ENCODE measurements at regions not wholly inside any gene's neighbourhood (a gene's known extent, or its start where the extent isn't known, plus 50 kb on each side); places are given as distances from the start of the nearest gene placed in this dataset.

DNA sequence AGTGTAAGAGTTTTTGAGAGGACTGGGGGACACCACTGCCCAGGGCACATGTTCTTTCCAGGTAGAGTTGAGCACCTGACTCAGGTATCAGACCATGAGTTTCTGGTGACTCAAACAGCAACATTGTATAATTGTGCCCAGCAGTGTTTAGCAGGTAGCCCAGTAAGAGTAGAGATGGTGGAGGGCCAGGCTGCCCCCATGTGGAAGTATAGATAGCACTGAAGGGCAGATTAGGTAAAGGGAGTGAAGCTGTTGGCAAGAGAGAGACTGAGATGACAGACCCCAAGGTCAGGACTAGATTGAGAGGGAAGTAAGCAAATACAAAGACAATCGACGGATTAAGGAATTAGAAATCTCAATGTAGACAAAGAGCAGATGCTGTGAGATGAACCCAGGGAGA is 74.6 kb downstream of the TRIM42 start:
- Histone ChIP-seq H3K27ac (no peak overlapping the region), H3K36me3 (no peaks in the 10 kb centered on the region), H3K4me3 (no peak overlapping the region), H3K9me3 (replicated peaks) (no peaks in the 10 kb centered on the region), H3K27me3 (no peaks in the 10 kb centered on the region), H3K4me1 (no peaks in the 10 kb centered on the region)
- no peak for DNase-seq

DNA sequence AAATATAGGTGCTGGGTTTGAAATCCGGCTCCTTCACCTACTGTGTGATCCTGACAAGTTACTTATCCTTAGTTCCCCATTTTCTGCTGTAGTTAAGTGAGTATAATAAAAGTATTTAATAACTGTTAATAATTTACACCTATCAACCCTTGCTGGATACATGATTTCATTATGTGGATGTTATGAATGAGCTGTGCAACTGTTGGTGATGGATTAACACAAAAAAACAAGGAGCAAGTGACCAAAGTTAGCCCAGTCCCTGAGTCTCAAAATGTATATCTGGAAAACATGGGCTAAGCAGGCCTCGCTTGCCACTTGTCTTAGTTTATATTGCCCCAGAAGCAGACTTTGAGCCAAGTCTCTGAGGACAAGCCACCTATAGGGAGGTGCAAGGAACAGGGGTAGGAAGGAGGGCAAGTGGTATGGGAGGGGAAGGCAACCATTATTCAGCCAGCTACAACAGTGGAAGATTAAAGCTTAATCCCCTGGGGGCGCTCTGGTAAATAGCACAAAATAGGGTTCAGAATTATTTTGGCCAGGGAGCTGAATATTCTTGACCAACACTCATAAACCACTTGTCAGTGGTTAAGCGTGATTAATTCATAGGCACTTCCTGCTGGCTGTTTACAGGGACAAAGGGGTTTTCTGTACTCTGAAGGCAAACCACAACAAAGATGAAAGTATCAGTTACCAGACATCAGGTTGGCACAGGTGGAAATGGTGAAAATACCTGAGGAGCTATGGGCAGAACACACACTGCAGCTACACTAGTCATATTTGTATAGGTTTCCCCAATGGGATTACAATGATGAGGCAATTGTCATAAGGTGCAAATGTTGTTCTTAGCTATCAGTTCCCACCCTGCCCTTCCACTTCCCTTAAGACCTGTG is 76.2 kb downstream of the TRIM42 start:
- H3K4me1 ChIP-seq, result no peaks in the 10 kb centered on the region
- H3K4me3 ChIP-seq, result no peak overlapping the region
- no peak for DNase-seq
- no peak overlapping the region for H3K27ac ChIP-seq
- no peaks in the 10 kb centered on the region for H3K36me3 ChIP-seq
- H3K27me3 ChIP-seq, result no peaks in the 10 kb centered on the region
- H3K9me3 ChIP-seq (replicated peaks), result no peaks in the 10 kb centered on the region

DNA sequence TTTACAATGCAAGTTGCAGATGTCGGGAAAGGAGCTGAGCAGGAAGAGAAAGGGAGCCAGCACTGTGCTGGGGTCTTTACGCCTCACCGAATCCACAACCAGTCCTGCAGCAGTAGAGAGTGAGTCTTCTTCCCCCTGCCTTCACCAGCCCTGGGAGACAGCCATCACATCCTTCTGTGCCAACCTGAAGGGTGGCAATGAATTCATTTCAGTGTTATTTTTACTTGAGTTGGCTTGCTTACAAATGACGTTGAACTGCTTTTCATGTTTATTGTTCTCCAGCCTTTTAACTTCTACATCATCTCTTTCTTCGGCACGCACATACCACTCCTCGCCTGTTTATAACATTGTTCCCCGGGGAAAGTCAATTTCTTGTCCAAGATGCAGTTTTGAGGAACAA is 77.1 kb downstream of the TRIM42 start:
- Histone ChIP-seq H3K4me3 (no peak overlapping the region), H3K27ac (no peak overlapping the region), H3K9me3 (replicated peaks) (no peaks in the 10 kb centered on the region), H3K27me3 (no peaks in the 10 kb centered on the region), H3K4me1 (no peaks in the 10 kb centered on the region), H3K36me3 (no peaks in the 10 kb centered on the region)
- no peak for DNase-seq

DNA sequence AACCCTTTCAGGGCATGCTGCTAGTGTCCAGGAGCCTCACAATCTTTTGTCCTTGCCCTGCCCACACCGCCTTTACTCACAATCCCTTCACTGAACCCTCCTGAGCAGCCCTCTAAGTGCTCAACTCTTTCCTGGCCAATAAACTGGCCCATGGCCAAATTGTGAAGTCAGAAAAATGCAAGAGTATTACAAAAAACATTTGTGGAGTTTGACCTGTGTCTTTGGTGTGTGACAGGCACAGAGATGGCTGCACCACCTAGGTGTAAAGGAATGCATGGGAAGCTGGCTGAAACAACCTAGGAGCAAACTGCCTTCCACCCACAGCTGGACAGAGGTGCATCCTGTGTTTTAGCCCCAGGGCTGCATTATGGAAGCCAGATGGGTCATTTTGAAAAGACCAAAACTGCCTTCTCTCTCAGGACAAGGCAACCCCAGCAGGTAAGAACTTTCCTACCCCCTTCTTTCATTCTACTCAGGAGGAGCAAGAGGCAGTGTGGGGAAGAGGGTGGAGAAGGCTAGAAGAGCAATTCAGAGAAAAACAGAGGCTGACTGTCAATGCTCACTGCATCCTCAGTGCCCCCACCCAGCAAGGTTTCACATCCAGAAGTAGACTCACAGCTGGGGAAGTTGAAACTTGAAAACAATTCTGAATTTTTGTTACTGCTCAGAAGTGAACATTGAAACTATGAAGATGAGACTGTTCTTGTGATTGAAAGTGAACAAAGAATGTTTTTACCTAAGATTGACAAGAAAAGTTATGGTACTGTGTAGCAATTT is 78.6 kb downstream of the TRIM42 start:
- H3K4me3 ChIP-seq, result no peak overlapping the region
- H3K36me3 ChIP-seq, result no peaks in the 10 kb centered on the region
- H3K4me1 ChIP-seq, result no peaks in the 10 kb centered on the region
- H3K27me3 ChIP-seq, result no peaks in the 10 kb centered on the region
- no peak overlapping the region for H3K27ac ChIP-seq
- no peaks in the 10 kb centered on the region for H3K9me3 ChIP-seq (replicated peaks)
- DNase-seq, result no peak

DNA sequence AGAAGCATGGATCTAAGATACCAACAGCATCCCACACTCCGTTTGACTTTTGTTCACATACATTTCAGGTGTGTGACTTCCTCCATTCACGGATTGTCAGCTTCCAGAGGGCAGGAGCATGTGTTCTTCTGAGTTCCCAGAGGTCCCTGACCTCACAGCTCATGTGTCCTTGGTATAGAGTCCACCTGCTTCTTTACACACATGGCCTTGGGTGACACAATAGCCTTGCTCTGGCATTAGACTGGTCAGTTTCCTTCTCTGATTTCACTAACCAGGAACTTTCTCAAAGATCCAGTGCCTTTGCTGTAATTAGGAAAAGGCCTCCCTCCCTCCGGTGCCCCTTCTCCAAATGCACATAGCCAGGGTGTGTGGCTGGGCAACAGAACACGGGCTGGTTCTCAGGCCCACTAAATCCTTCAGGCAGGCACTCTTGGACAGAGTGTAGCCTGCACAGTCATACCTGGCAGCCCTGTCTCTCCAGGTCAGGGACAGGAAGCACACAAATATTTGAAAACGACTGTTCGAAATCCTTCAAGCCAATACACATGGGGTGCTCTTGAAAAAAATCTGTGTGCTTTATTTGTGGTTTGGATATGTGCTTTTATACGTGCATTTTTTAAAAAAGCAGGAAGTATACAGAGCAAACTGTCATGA is 81.1 kb downstream of the TRIM42 start:
- Histone ChIP-seq H3K9me3 (replicated peaks) (no peaks in the 10 kb centered on the region), H3K27ac (no peak overlapping the region), H3K36me3 (no peaks in the 10 kb centered on the region), H3K4me1 (no peaks in the 10 kb centered on the region), H3K27me3 (no peaks in the 10 kb centered on the region; the same call in 1 of the 2 replicates), H3K4me3 (no peak overlapping the region)
- DNase-seq, result no peak

DNA sequence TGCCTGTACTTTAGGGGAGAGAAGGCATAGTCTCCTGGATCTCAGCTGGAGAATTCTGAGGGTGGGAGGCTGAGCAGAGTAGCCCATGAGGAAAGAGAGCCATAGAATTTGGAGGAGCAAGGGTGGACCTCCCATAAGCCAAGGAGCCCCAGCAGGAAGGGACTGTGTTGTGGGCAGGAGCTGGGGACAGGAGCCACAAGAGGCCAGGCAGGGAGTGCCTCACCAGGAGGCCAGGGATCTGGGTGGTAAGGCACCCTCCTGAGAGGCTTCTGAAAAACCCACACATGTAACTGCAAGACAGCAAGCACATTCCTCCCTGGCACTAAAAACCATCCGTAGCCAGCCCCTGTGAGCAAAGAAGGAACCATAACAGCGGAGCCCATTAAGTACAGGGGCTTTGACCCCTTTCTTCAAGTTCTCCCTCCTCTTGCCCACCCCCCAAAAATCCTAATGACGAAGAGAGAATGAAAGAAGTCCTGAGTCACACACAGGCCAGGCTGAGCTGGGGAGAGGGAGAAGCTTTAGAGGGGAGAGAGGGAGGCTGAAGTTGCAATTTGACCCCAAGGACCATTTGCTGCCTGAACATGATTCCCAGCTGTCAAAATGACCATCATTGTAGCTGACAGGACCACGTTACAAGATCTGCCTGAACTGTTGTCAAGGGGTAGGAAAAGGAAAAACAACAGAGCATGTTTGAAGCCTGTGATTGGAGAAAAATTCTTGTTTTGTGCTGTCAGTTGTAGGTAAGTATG is 82.6 kb downstream of the TRIM42 start:
- Histone ChIP-seq H3K36me3 (no peaks in the 10 kb centered on the region), H3K4me1 (no peaks in the 10 kb centered on the region), H3K4me3 (no peak overlapping the region), H3K27ac (no peak overlapping the region), H3K9me3 (replicated peaks) (no peaks in the 10 kb centered on the region), H3K27me3 (no peaks in the 10 kb centered on the region; the same call in 1 of the 2 replicates)
- DNase-seq, result peak in 1 of 2 experiments; percentile 22

DNA sequence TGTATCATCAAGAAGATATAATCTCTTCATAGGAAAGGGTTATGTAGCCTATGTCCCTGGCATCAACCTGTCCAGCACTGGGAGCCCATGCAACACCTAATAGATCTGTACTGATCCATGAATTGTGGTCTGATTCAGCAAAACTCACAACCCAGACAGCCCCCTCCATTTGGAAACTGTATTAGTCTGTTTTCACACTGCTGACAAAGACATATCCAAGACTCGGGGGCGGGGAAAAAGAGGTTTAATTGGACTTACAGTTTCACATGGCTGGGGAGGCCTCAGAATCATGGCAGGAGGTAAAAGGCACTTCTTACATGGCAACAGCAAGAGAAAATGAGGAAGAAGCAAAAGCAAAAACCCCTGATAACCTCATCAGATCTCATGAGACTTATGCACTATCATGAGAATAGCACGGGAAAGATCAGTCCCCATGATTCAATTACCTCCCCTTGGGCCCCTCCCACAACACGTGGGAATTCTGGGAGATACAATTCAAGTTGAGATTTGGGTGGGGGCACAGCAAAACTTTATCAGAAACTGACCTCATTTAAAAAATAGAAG is 83.3 kb downstream of the TRIM42 start:
- Histone ChIP-seq H3K4me1 (no peaks in the 10 kb centered on the region), H3K27me3 (no peaks in the 10 kb centered on the region; the same call in 1 of the 2 replicates), H3K36me3 (no peaks in the 10 kb centered on the region), H3K9me3 (replicated peaks) (no peaks in the 10 kb centered on the region), H3K27ac (no peak overlapping the region), H3K4me3 (no peak overlapping the region)
- DNase-seq, result no peak

DNA sequence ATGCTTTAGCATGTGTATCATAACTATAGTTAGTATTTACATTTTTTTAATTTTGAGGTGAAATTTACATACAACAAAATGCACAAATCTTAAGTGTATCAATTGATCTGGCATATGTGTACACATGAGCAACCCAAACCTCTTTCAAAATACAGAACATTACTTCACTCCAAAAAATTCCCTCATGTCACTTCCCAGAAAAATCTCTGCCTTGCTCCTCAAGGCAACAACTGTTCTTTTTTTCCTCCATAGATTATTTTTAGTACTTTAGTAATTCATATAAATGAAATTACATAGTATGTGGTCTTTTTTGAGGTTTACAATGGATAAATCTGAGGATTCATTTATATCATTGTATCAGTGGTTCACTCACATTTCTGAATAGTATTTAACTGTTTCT is 84.9 kb downstream of the TRIM42 start:
- Histone ChIP-seq H3K9me3 (replicated peaks) (no peaks in the 10 kb centered on the region), H3K36me3 (no peaks in the 10 kb centered on the region), H3K27ac (no peak overlapping the region), H3K4me1 (no peaks in the 10 kb centered on the region), H3K27me3 (no peaks in the 10 kb centered on the region; the same call in 1 of the 2 replicates), H3K4me3 (no peak overlapping the region)
- no peak for DNase-seq

DNA sequence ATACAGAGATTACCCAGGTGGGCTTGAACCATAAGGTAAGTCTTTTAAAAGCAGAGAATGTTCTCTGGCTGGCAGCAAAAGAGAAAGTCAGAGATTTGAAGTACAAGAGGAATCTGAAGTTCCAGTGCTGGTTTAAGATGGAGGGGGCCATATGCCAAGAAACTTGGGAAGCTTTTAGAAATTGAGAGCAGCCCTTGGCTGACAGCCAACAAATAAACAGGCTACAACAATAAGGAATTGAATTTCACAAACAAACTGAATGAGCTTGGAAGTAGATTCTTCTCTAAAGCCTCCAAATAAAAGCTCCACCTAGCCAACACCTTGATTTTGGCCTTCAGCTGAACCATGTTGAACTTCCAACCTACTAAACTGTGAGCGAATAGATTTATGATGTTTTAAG is 85.7 kb downstream of the TRIM42 start:
- DNase-seq, result peak in 1 of 2 experiments; percentile 10
- Histone ChIP-seq H3K27me3 (no peaks in the 10 kb centered on the region; the same call in 1 of the 2 replicates), H3K4me3 (no peak overlapping the region), H3K9me3 (replicated peaks) (no peaks in the 10 kb centered on the region), H3K36me3 (no peaks in the 10 kb centered on the region), H3K4me1 (no peaks in the 10 kb centered on the region), H3K27ac (no peak overlapping the region)

DNA sequence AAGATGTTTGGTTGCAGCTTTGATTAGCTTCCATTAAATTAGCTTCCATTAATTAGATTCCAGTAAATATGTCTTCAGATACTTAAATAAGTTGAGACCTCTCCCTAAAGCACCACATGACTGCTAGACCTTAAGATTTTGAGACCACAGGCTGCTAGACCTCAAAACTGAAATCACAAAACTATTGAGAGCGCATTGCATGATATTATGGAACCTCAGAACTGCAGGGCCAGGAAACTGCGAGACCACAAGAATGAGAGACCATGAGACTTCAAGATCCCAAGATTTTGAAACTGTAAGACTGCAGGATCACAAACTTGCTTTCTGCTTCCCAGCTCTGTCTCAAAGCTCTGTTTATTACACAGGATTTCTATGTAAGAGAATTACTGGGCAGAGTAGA is 87.4 kb downstream of the TRIM42 start:
- Histone ChIP-seq H3K27ac (no peak overlapping the region), H3K27me3 (no peaks in the 10 kb centered on the region; the same call in 1 of the 2 replicates), H3K4me1 (no peaks in the 10 kb centered on the region), H3K9me3 (replicated peaks) (no peaks in the 10 kb centered on the region), H3K4me3 (no peak overlapping the region), H3K36me3 (no peaks in the 10 kb centered on the region)
- no peak for DNase-seq

DNA sequence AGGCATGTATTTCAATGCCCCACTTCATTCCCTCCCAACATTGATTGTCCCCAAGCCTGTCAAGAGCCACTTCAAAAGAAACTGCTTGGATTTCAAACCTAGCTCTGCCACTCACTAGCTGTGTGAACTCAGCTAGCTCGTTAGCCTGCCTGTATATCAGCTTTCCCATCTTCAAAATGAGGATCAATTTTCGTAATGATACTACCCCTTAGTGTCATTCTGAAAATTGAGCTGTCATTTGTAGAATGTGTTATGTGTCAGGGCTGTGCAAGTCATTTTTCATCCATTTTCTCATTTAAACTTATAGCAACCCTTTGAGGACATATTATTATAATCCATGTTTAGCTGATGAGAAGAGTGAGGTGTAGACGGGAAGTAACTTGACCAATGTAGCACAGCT is 88.6 kb downstream of the TRIM42 start:
- Histone ChIP-seq H3K4me1 (no peaks in the 10 kb centered on the region), H3K36me3 (no peaks in the 10 kb centered on the region), H3K27me3 (no peaks in the 10 kb centered on the region; the same call in 1 of the 2 replicates), H3K4me3 (no peak overlapping the region), H3K9me3 (replicated peaks) (no peaks in the 10 kb centered on the region), H3K27ac (no peak overlapping the region)
- no peak for DNase-seq

DNA sequence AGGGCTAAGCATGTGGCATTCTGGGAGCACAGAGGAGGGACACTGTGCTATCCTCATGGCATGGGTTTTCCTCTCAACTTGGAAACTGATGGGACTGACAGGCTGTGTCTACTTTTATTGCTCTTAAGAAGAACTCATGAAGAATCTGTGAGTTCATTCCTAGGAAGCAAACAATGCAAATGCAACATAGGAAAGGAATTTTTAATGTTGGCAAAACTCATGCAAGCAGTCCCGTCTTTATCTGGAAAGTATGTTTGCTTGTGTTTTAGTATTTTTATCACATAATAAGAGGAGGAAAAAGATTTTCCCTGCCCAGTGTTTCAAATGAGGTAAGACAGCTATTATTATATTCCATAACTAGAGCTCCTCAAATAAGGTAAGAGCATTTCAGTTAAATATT is 89.7 kb downstream of the TRIM42 start:
- Histone ChIP-seq H3K27me3 (no peaks in the 10 kb centered on the region; the same call in 1 of the 2 replicates), H3K9me3 (replicated peaks) (no peaks in the 10 kb centered on the region), H3K36me3 (no peaks in the 10 kb centered on the region), H3K4me1 (no peaks in the 10 kb centered on the region), H3K27ac (no peak overlapping the region), H3K4me3 (no peak overlapping the region)
- DNase-seq, result no peak

DNA sequence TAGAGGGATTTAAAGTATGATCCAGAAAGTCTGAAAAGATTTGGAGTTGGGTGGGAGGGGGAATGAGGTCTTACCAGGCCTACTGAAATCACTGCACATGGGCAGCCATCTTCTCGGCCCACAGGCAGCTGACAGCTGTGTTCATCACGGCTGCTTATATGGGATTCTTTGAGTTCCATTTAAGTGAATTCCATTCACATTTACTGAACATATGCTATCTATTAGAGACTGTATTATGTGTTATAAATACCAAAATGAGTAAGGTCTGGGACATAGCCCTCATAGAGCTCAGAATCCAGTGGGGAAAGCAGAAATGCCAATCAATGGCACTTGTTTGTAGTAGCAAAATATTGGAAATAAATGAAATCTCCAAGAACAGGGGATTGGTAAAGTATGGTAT is 91.1 kb downstream of the TRIM42 start:
- no peak for DNase-seq
- Histone ChIP-seq H3K27ac (no peak overlapping the region), H3K36me3 (no peaks in the 10 kb centered on the region), H3K27me3 (no peaks in the 10 kb centered on the region), H3K4me3 (no peak overlapping the region), H3K4me1 (no peaks in the 10 kb centered on the region), H3K9me3 (replicated peaks) (no peaks in the 10 kb centered on the region)

DNA sequence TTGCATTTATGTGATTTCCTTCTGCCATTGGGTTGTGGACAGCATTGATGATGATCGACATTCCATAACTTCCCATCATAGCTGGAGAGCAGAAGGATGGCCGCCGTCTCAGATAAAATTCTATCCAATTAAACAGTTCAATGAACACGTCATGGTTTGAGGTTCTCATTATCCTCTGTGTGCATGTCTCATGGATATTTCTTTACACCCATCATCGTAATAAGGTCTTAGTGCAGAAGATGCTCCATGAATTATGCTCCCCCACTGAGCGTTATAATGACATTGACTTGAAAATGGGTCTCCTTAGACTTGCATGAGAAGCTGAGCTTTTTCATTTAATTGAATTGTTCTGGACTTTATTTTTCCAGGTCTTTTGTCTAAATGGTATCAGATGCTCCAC is 92.1 kb downstream of the TRIM42 start:
- Histone ChIP-seq H3K9me3 (replicated peaks) (no peaks in the 10 kb centered on the region), H3K4me3 (no peak overlapping the region), H3K27me3 (no peaks in the 10 kb centered on the region), H3K4me1 (no peaks in the 10 kb centered on the region), H3K36me3 (no peaks in the 10 kb centered on the region), H3K27ac (no peak overlapping the region)
- no peak for DNase-seq

Measured in SJCRH30 (cell line).